SU-DHL-6 (cell line): ENCODE measurements at regions not wholly inside any gene's neighbourhood (a gene's known extent, or its start where the extent isn't known, plus 50 kb on each side); places are given as distances from the start of the nearest gene placed in this dataset.

Experiments
- H2AFZ ChIP-seq: fragments of 200-600 bp; sonication (generic); 2 replicates; pipeline ENCODE4 v1.6.1; 2014; ENCODE audit warnings: low read depth, mild to moderate bottlenecking, moderate library complexity, mixed read lengths, antibody characterized with exemption, low read length; ENCODE audit not compliant: severe bottlenecking
- H3F3A ChIP-seq: fragments of 200-600 bp; shearing (Covaris generic); 2 replicates; pipeline ENCODE4 v1.6.0; 2016; ENCODE audit warnings: antibody characterized with exemption, mild to moderate bottlenecking; ENCODE audit not compliant: insufficient read depth
- H3K27ac ChIP-seq: fragments of 200-600 bp; sonication (generic); 2 replicates; pipeline ENCODE4 v1.5.1; 2016; ENCODE audit warnings: low read depth, mild to moderate bottlenecking, low read length, moderate library complexity, mixed read lengths
- H3K27me3 ChIP-seq: fragments of 200-600 bp; sonication (generic), shearing (Covaris generic); 2 replicates; pipeline ENCODE4 v1.6.0; 2014; ENCODE audit warnings: mild to moderate bottlenecking, low read length
- H3K36me3 ChIP-seq: fragments of 200-600 bp; sonication (generic); 2 replicates; pipeline ENCODE4 v1.6.1; 2014; ENCODE audit warnings: mild to moderate bottlenecking, low read length, mixed read lengths
- H3K4me2 ChIP-seq: fragments of 300-600, 200-600 bp; shearing (Covaris generic), sonication (generic); 2 replicates; pipeline ENCODE4 v1.6.0; 2014; ENCODE audit warnings: low read length, low read depth, mild to moderate bottlenecking; ENCODE audit not compliant: poor library complexity, severe bottlenecking
- H3K4me3 ChIP-seq: fragments of 200-600 bp; sonication (generic); 2 replicates; pipeline ENCODE4 v1.5.1; 2014; ENCODE audit warnings: antibody characterized with exemption, low read length, mild to moderate bottlenecking, mixed read lengths; ENCODE audit not compliant: insufficient read depth, poor library complexity, severe bottlenecking
- H3K79me2 ChIP-seq: fragments of 200-600 bp; sonication (generic); 2 replicates; pipeline ENCODE4 v1.6.1; 2014; ENCODE audit warnings: mild to moderate bottlenecking, low read length, moderate library complexity; ENCODE audit not compliant: insufficient read depth
- H3K9ac ChIP-seq: fragments of 200-600 bp; sonication (generic); 2 replicates; pipeline ENCODE4 v1.7.0; 2014; ENCODE audit warnings: mild to moderate bottlenecking, low read length
- H3K9me2 ChIP-seq: fragments of 200-600 bp; sonication (generic); replicated peaks from 2 replicates; pipeline ENCODE4 v1.6.1; 2014; ENCODE audit warnings: low read length; ENCODE audit not compliant: insufficient read depth
- H3K9me3 ChIP-seq: fragments of 200-600 bp; sonication (generic); 2 replicates; pipeline ENCODE4 v1.6.1; 2014; ENCODE audit warnings: low read length, mixed read lengths; ENCODE audit not compliant: insufficient read depth
- H4K20me1 ChIP-seq: fragments of 200-600 bp; sonication (generic); 2 replicates; pipeline ENCODE4 v1.6.1; 2014; ENCODE audit warnings: low read depth, mild to moderate bottlenecking, antibody characterized with exemption, low read length, moderate library complexity, mixed read lengths
- CTCF ChIP-seq: fragments of 200-600 bp; sonication (generic); IDR thresholded peaks from one replicate; pipeline ENCODE4 v1.5.1; 2017; ENCODE audit warnings: antibody characterized with exemption, mild to moderate bottlenecking, low read length, moderate library complexity; ENCODE audit not compliant: insufficient read depth, poor library complexity, severe bottlenecking
- EZH2phosphoT487 ChIP-seq: fragments of 200-600 bp; sonication (generic), shearing (Covaris generic); conservative IDR thresholded peaks from 2 replicates; pipeline ENCODE4 v1.6.1; 2018; ENCODE audit warnings: mild to moderate bottlenecking, antibody characterized with exemption, low read length, moderate library complexity, mixed read lengths

DNA sequence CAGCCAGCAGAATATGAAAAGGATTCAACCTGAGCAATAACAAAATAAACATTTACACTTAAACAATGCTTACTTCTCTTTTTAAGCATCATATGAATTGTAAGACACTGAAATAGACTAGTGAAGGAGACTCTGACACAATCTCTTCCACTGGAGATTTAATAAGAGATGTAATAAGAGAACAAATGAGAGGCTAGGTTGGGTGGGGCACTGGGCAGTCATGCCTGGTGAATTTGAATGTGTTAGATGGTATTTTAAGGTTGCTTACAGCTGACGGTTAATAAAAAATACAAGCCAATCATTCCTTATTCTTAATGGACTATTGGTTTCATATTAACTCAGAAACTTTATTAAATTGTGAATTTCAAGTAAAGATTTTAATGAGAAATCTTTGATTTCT is 105.9 kb upstream of the TARS1 start:
- Histone ChIP-seq H3K4me2 (no peak overlapping the region), H3K79me2 (no peaks in the 10 kb centered on the region), H2AFZ (no peak overlapping the region), H3F3A (no peaks in the 10 kb centered on the region), H3K9ac (no peak overlapping the region), H3K27ac (no peak overlapping the region), H3K4me3 (no peak overlapping the region), H3K27me3 (no peaks in the 10 kb centered on the region), H3K9me3 (no peaks in the 10 kb centered on the region), H3K36me3 (no peaks in the 10 kb centered on the region), H4K20me1 (no peaks in the 10 kb centered on the region), H3K9me2 (no peaks in the 10 kb centered on the region)
- TF ChIP-seq EZH2phosphoT487: no peak
- TF ChIP-seq CTCF: no peak

DNA sequence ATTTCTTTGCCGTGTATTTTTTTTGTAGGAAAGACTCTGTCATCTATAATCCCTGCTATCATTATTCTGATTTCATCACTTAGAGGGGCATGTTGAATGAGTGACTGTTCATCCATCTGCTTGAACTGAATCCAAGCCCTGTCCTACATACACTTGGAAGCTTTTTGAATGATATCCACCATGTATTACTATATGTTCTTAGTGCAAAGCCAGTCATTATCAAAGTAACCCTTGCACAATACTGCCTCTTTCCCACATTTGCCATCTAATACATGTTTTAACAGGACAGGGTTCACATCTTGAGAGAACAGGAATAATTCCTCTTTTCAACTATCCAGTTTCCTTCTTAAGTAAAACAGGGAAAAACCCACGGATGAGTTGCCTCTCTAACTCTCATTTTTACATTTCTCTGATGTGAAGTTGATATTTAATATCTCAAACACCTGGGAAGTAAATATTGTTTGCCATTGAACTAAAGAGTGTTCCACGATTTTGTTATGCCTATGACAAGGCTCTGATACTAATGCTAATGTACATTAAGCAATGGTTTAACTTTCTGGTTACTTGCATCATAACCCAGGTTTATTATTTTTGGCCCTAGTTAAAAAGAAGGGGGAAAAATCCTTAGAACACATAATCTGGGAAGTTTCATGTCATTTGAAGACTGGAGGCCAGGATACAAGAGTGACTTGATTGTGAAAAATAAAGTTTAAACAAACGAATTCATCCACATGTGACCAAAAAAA is 103.7 kb upstream of the TARS1 start:
- no peak overlapping the region for H3K4me2 ChIP-seq
- H3K27ac ChIP-seq: no peak overlapping the region
- no peak overlapping the region for H3K4me3 ChIP-seq
- H3K27me3 ChIP-seq: no peaks in the 10 kb centered on the region
- H3K9ac ChIP-seq: no peak overlapping the region
- H2AFZ ChIP-seq: no peak overlapping the region
- H3K9me3 ChIP-seq: no peaks in the 10 kb centered on the region
- TF ChIP-seq EZH2phosphoT487: no peak
- no peak for TF ChIP-seq CTCF
- H3K36me3 ChIP-seq: no peaks in the 10 kb centered on the region
- H3K9me2 ChIP-seq: no peaks in the 10 kb centered on the region
- no peaks in the 10 kb centered on the region for H3K79me2 ChIP-seq
- H4K20me1 ChIP-seq: no peaks in the 10 kb centered on the region
- H3F3A ChIP-seq: no peaks in the 10 kb centered on the region

GRCh38 chr5:33337637-33337992 is 103.2 kb upstream of the TARS1 start:
- no peaks in the 10 kb centered on the region for H3K79me2 ChIP-seq
- H3K36me3 ChIP-seq: no peaks in the 10 kb centered on the region
- H3F3A ChIP-seq: no peaks in the 10 kb centered on the region
- H3K9me2 ChIP-seq: no peaks in the 10 kb centered on the region
- H4K20me1 ChIP-seq: no peaks in the 10 kb centered on the region
- no peaks in the 10 kb centered on the region for H3K9me3 ChIP-seq
- TF ChIP-seq CTCF (no peak), EZH2phosphoT487 (no peak)
- no peak overlapping the region for H3K4me2 ChIP-seq
- H3K27me3 ChIP-seq: no peaks in the 10 kb centered on the region
- H2AFZ ChIP-seq: no peak overlapping the region
- no peak overlapping the region for H3K9ac ChIP-seq
- H3K27ac ChIP-seq: no peak overlapping the region
- no peak overlapping the region for H3K4me3 ChIP-seq
